ENCODE measurements at regions not wholly inside any gene's neighbourhood (a gene's known extent, or its start where the extent isn't known, plus 50 kb on each side); places are given as distances from the start of the nearest gene placed in this dataset.

DNA sequence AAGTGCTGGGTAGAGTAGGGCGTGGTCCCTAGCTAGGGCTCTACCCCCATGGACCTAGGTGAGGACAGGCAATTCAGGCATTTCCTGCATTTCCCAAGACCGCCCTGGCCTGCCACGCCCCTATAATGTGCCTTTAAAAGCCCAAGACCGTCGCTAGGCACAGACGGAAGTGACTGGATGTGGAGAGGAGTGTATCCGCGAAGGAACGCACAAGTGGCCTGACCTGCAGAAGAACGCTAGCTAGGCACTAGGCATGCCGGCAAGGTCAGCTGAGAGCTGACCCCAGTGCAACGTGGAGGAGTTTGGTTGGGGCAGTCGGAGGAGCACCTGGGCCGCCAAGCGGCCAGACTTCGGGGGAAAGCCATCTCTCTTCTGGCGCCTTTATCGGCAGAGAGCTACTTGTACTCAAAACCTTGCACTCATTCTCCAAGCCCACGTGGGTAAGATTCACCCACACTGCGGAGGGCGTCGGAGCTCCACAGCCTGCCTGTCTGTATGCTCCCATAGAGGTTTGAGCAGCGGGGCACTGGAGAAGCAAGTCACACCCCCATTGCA is 370.0 kb downstream of the FGF9 start:
- TF ChIP-seq, protein P1, sequence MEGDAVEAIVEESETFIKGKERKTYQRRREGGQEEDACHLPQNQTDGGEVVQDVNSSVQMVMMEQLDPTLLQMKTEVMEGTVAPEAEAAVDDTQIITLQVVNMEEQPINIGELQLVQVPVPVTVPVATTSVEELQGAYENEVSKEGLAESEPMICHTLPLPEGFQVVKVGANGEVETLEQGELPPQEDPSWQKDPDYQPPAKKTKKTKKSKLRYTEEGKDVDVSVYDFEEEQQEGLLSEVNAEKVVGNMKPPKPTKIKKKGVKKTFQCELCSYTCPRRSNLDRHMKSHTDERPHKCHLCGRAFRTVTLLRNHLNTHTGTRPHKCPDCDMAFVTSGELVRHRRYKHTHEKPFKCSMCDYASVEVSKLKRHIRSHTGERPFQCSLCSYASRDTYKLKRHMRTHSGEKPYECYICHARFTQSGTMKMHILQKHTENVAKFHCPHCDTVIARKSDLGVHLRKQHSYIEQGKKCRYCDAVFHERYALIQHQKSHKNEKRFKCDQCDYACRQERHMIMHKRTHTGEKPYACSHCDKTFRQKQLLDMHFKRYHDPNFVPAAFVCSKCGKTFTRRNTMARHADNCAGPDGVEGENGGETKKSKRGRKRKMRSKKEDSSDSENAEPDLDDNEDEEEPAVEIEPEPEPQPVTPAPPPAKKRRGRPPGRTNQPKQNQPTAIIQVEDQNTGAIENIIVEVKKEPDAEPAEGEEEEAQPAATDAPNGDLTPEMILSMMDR (IDR thresholded peaks at IDR 0.05) = no peak
- no peak for TF ChIP-seq POLR2A (IDR thresholded peaks at IDR 0.05)
- TF ChIP-seq POLR2AphosphoS5 (IDR thresholded peaks at IDR 0.05) = no peak
